ENCODE measurements at regions not wholly inside any gene's neighbourhood (a gene's known extent, or its start where the extent isn't known, plus 50 kb on each side); places are given as distances from the start of the nearest gene placed in this dataset.
A peak's percentile ranks its signal among the peaks of the same experiment; 100 is the strongest.

DNA sequence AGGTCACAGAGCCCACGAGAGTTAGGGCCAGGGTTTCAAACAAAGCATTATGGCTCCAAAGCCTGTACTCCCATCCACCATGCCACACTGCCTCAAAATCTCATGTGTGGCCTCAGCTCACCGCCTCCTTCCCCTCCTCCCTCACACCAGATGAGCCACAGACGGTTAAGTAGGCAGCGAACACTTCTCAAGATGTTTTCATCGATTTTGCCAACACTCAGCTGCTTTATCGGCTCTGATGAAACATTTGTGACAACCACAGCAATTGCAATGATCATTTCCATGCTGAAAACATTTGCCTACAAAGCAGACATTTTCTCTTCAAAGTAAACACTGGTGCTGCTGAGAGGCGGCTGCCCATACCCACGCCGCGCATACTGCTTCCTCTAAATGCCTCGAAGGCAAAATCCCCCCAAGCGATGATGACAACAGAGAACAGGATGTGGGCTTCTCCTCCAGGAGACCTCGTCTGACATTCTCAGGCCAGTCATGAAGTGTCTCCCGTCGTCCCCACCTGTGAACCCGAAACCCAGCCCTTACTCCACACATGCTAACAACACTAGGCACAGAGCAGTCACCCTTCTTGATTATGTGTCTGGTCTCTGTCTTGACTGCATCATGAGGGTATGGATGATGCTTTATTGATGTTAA lies 599.2 kb downstream of the SOX6 start:
- Histone ChIP-seq H3K4me3 (no peak overlapping the region), H3K4me1 (no peaks in the 10 kb centered on the region), H3K27me3 (ENCODE audit: low read depth) (no peaks in the 10 kb centered on the region), H3K9me3 (peaks cover 6% of the 10 kb centered on the region), H3K27ac (no peak overlapping the region), H3K36me3 (no peaks in the 10 kb centered on the region)
- ATAC-seq (no peak), DNase-seq (no peak)
- TF ChIP-seq, protein P1, sequence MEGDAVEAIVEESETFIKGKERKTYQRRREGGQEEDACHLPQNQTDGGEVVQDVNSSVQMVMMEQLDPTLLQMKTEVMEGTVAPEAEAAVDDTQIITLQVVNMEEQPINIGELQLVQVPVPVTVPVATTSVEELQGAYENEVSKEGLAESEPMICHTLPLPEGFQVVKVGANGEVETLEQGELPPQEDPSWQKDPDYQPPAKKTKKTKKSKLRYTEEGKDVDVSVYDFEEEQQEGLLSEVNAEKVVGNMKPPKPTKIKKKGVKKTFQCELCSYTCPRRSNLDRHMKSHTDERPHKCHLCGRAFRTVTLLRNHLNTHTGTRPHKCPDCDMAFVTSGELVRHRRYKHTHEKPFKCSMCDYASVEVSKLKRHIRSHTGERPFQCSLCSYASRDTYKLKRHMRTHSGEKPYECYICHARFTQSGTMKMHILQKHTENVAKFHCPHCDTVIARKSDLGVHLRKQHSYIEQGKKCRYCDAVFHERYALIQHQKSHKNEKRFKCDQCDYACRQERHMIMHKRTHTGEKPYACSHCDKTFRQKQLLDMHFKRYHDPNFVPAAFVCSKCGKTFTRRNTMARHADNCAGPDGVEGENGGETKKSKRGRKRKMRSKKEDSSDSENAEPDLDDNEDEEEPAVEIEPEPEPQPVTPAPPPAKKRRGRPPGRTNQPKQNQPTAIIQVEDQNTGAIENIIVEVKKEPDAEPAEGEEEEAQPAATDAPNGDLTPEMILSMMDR (IDR thresholded peaks at IDR 0.05): no peak
- intact Hi-C loops (cut with DNase I): no loop called here

DNA sequence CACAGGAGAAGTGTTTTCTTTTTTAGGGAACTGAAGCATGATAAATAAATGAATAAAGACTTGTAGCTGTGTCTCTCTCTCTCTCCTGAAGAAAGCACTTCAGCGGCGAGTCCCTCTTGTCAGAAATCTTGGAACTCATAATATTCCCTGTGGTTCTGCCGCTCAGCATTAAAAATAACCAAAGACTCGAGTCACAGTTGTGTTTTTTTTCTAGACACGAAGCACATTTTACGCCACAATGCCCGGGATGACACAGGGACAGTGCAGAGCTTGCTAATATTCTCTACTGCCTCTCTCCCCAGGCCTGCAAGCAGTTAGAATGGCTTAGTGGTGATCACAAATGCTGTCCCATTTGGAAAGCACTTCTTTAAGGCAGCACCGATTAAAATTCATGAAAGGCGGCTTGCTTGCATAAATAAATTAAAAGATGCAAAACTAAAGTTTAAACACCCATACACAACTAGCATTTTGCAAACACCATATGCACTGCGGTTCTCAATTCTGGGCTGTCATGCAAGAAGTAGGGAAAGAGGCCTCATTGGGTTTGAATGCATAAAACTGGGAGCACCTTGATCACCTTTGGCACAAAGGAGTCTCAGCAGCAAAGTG lies 597.4 kb downstream of the SOX6 start:
- ATAC-seq (no peak), DNase-seq (no peak)
- Histone ChIP-seq H3K27me3 (ENCODE audit: low read depth) (no peaks in the 10 kb centered on the region), H3K36me3 (no peaks in the 10 kb centered on the region), H3K27ac (no peak overlapping the region), H3K4me1 (no peaks in the 10 kb centered on the region), H3K4me3 (no peak overlapping the region), H3K9me3 (peaks cover 2% of the 10 kb centered on the region)
- TF ChIP-seq, protein P1 (IDR thresholded peaks at IDR 0.05): no peak
- intact Hi-C loops (cut with DNase I): no loop called here

DNA sequence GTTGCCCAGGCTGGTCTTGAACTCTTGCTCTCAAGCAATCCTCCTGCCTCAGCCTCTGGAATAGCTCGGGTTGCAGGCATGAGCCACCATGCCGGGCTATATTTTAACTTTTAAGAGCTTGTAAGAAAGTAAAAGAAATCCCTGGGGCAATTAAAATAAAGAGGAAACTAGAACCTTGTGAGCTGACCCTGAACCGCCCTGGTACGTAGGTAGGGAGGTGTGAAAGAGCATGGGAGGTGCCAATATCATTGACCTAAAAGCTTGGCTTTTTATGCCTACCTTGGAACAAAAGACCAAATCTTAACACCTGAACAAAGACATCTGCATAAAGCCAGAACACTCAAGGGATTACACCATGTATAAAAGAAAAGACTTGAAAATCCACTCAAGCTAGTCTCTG lies 595.1 kb downstream of the SOX6 start:
- no peaks in the 10 kb centered on the region for H3K4me1 ChIP-seq
- intact Hi-C loops (cut with DNase I): no loop called here
- H3K4me3 ChIP-seq: no peak overlapping the region
- no peaks in the 10 kb centered on the region for H3K27me3 ChIP-seq (ENCODE audit: low read depth)
- ATAC-seq (no peak), DNase-seq (no peak)
- H3K27ac ChIP-seq: no peak overlapping the region
- H3K36me3 ChIP-seq: no peaks in the 10 kb centered on the region
- TF ChIP-seq, protein P1 (IDR thresholded peaks at IDR 0.05): no peak
- H3K9me3 ChIP-seq: no peaks in the 10 kb centered on the region

DNA sequence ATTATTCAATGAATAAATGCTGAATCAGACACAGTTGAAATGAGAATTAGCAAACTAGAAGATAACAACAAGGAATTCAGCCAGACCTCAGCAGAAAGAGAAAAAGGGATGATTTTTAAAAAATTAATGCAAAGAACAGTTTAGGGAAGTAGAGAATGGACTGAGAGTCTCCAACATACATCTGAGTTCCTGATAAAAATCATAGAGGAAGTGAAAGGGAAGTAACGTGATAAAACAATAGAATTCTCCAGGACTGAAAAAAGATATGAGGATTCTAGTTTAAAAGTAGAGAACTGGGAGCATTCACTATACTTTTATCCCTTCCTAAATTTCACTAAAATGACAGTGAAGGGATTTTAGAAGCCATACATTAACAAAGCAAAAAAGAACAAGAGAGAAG lies 592.0 kb downstream of the SOX6 start:
- TF ChIP-seq, protein P1 (IDR thresholded peaks at IDR 0.05): no peak
- ATAC-seq: no peak

DNA sequence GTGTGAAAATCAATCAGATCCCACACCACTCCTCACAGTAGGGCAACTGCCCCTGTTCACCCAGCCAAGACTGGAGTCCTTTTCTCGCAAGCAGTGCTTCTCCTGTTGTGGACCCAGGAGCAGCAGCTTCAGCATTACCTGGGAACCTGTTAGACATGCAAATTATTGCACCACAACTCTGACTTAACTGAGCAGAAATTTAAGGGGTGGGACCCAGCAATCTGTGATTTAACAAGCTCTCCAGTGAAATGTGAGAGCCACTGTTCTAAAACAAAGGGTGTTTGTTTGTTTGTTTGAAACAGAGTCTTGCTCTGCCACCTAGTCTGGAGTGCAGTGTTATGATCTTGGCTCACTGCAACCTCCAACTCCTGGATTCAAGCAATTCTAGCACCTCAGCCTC lies 591.4 kb downstream of the SOX6 start:
- H3K4me3 ChIP-seq: no peak overlapping the region
- H3K9me3 ChIP-seq: no peaks in the 10 kb centered on the region
- no peaks in the 10 kb centered on the region for H3K36me3 ChIP-seq
- peak overlapping the region; percentile 33 for H3K27ac ChIP-seq
- intact Hi-C loops (cut with DNase I): no loop called here
- TF ChIP-seq, protein P1 (IDR thresholded peaks at IDR 0.05): no peak
- no peak for DNase-seq
- H3K27me3 ChIP-seq (ENCODE audit: low read depth): no peaks in the 10 kb centered on the region
- H3K4me1 ChIP-seq: no peaks in the 10 kb centered on the region
- peak; percentile 77 to 96 for ATAC-seq

More for the DNA sequence above, 592.0 kb downstream of the SOX6 start:
- Histone ChIP-seq H3K36me3 (no peaks in the 10 kb centered on the region), H3K4me3 (no peak overlapping the region), H3K4me1 (no peaks in the 10 kb centered on the region), H3K27me3 (ENCODE audit: low read depth) (no peaks in the 10 kb centered on the region), H3K9me3 (no peaks in the 10 kb centered on the region), H3K27ac (no peak overlapping the region)
- intact Hi-C loops (cut with DNase I): no loop called here
- no peak for DNase-seq

Data from lower lobe of right lung (tissue), 2 donors.